HCEC 1CT (cell line): ENCODE measurements at regions not wholly inside any gene's neighbourhood (a gene's known extent, or its start where the extent isn't known, plus 50 kb on each side); places are given as distances from the start of the nearest gene placed in this dataset.

Source experiments
- DNase-seq: peaks from one replicate; pipeline ENCODE4 v3.0.0-alpha.2; 2017

DNA sequence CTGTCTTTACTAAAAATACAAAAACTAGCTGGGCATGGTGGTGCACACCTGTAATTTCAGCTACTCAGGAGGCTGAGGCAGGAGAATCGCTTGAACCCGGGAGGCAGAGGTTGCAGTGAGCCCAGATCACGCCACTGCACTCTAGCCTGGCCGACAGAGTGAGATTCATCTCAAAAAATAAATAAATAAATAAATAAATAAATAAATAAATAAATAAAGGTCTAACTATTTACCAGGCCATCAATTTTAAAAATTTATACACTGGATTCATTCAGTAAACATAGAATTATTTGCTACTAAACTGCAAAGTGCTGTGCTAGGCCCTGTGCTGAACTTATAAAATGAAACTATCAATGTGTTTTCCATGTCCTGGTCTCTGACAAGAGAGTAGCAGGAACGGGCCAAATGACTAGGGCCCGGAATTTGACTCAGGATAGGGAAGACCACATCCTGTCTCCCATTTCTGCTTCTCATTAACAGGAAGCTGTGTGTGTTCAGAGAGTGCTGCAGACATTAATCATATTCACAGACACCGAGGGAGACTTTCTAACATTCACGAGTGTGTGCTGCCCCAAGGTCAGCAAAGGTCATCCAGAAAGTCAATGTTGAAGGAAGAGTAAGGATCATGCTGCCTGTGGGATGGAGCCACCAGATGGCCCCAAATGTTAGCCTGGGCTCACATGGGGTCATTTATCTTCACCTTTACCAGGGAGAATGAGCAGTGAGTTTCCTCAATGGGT, 95.8 kb downstream of the SPP2 start:
- peak; percentile 95 for DNase-seq

DNA sequence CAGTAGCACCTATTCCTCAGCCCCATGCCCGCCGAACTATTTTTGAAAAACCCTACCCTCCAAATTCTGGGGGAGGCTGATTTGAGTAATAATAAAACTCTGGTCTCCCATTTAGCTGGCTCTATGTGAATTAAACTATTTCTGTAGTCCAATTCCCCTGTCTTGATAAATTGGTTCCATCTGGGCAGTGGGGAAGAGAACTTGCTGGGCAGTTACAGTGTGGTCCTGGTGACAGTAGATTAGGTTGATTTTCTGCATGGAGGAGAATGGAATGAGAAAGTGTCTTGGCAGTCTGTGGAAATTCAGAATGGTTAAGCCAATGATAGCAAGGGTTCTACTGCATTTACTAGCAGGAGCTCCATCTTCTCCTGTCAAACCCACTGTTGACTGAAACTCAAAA, 95.0 kb downstream of the SPP2 start:
- DNase-seq = no peak

DNA sequence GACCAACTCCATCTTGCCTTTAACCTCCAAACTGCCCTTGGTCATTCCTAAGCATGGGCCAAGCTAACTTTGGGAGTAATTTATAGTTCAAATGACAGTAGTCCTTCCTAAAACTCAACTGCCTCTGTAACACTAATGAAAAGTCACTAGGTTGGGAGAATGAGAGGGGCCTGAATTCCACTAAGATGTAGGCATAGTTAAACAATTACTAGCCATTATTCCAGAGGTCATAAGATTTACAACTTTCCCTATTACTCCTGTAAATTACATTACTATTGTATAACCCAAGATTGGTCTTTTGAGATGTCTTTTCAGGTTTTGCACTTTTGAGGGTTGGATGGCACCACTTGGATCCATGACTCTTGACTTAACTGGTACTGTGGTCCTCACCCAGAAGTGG, 94.6 kb downstream of the SPP2 start:
- DNase-seq = no peak

DNA sequence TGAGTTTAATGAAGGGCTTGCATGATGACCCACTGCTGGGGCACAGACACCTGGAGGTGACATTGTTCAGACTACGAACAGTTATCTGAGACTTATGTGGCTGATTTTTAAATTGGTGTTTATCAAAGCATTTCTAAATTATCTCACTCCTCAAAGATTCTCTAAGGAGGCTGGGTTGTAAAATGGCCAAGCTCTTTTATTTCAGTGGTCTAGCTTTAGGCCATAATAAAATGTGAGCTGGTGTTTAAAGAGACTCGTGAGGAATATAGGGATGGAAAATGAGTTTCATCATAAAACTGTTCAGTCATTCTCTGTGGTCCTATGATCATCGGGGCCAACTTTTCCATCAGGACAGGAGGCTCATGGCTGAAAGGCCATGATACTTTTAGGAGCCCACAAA, 93.4 kb downstream of the SPP2 start:
- no peak for DNase-seq

DNA sequence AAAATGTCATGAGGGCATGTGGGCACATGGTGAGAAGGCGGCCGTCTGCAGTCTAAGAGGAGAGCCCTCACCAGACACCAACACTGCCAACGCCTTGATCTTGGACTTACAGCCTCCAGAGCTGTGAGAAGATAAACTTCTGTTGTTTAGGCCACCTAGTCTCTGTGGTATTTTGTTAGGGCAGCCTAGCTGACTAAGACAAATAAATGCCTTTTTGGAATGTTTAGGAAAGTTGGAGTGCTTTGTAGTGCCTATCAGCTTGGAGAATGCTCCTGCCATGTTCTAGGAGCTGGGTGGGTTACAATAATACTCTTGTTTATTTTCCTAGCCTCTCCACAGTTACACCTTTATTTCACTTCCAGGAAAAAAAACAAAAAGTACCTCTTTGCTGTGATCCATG, 92.0 kb downstream of the SPP2 start:
- peak; percentile 45 for DNase-seq

DNA sequence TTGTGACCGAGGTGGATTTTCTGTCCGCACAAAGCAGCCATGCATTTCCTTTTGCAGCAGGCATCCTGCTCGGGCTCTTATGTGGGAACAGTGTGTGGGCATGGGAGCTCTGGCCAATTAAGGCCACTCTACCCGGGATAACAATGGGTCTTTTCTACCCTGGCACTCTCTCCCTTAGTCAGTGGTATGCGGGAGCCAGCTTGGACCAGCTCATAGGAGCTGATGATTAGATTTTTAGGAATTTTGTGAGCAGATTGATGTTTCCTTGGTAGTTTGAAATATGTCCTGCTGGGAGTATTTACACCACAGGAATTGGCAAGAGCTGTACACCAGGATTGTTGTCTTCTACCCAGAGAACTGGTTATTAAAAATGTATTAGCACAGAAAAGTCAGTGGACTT, 89.3 kb downstream of the SPP2 start:
- no peak for DNase-seq

DNA sequence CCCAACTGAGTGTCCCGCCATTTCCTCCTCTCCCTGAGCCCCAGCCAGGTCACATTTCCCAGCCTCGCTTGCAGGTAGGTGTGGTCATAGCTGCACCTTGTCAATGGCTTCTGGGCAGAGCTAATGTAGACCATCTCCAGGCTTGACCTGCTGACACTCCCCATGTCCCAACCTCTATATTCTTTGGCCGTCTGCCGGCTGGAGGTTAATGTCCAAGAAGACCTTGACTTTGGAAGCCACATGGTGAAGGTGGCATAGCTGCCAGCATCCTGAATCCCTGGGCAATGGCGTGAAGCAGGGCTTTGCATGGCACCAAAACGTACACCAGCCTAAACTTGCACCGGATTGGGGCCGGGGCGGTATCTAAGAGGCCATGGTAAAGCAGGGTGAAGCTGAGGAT, 88.3 kb downstream of the SPP2 start:
- no peak for DNase-seq

DNA sequence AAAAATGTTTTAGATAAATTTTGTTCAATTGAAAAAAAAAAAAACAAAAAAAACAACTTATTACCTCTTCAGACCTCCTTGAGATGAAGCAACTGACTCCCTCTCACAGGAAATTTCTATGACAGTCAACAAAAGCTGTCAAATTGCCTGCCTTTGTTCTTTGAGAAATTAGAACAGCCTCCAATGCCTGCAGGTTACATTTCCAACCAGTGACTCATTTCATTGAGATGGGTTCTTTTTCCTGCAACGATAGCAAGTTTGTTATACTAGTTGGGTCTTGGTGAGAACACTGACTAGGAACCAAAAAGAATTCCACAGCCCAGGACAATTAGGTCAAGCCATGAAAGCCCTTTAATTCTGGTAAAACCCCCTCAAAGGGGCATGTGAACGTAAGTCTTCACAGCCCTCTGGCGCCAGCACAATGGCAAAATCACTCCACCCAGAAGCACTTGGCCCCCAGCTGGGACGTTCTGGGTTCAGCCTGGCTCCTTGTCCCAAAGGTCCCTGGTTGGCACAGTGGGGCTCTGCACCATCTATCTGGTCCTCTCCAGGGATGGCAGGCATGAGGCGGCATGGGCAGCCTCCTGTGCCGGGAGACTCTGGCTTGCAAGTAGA, 87.0 kb downstream of the SPP2 start:
- no peak for DNase-seq

DNA sequence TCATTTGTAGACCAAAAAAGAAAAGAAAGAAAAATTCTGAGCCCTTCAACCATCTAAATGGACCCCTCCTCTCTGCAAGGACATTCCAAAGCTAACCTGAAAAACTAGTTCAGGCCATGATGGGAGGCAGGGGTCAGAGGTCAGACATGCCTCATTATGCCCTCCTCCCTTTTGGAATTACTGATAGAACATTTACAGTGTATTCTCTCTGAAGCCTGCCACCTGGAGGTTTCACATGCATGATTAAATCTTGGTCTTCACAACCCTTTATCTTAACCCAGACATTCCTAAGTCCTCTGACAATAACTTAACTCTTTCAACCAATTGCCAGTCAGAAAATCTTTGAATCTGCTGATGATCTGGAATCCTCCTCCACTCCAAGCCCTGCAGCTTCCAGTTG, 86.0 kb downstream of the SPP2 start:
- no peak for DNase-seq

DNA sequence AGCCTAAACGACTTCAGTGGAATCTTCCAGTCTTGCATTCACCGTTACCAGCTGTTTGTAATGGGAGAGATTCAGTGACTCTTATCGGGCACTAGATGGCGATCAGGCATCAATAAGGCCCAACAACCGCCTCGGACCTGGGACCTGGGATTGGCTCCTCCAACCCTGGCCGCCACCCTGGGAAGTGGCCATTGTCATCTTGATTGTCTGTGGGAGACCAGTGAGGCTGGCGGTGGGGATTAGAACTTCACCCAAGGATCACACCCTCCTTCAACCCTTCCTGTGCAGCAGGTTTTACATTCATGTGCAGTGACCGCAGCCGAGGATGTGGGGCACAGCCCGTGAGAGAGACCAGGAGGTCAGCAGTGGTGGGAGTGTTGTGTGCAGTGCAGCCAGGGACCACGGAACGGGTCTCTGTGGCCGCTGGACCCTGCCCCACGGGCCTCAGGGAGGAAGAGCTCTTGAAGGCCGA, 85.3 kb downstream of the SPP2 start:
- DNase-seq = peak; percentile 86

DNA sequence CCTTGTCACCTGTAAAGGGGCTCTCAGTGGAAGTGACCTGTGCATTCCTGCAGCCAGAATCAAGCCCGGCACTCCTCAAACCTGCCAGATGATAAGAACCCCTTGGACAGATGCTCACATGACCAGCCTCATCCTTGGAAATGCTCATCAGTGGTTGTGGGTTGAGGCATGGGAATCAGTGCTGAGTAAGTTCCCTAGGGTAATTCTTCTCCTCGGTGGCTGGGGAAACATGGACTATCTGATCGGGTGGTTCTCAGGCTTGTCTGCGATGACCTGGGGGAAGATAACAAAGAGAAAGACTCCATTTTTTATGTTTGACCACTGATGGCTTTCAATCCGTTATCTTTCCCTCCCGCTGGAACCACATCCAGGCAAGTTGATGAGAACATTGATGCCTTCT, 84.0 kb downstream of the SPP2 start:
- no peak for DNase-seq

DNA sequence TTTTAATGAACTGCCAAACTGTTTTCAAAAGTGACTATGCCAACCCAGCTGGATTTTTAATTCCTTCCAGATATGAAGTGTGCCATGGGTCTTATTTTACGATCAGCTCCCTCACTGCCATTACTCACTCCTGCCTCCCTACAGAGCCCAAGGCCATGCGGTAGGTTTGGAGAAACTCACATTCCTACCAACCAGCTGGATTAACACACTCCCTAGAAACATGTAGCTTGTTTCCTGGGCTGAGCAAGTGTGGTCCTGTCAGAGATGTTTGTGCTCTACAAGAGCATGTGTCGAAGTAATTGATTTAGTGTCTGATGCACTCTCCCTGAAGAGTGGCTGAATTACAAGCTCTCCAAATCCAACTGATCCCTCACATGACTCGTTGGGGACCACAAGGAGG, 82.5 kb downstream of the SPP2 start:
- peak; percentile 28 for DNase-seq

DNA sequence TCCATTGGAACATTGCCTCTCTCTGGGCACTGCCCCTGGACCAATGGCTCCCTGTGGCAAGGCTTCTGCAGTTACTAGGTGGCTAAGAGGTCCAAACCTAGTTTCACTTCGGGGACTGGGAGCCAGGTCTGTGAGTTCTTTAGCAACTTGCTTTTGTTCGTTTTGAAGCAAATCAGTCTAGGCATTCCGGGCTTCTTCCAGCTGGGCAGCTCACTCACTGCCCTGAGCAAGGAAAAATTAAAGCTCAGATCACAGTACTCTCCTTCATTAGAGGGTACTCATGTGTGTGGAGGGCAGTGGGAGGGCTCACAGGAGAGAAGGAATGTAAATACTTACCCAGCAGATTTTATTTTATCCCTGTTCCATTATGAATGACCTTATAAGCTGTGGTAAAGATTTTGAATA, 80.3 kb downstream of the SPP2 start:
- DNase-seq = no peak

DNA sequence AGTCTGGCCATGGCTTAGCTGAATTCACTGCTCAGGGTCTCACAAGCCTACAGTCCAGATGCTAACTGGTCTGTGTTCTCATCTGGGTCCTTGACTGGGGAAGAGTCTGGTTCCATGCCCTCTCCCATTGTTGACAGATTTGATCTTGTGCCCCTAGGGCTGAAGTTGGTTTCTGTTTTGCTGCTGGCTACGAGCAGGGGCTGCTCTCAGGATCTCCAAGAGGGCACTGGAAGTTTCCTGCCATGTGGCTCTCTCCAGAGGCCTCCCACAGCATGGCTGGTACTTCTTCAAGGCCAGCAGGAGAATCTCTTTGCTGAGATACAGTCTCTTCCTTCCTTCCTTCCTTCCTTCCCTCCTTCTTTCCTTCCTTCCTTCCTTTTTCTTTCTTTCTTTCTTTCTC, 78.1 kb downstream of the SPP2 start:
- DNase-seq = no peak
